Rectal smooth muscle tissue (tissue), 1 donor: ENCODE measurements at regions not wholly inside any gene's neighbourhood (a gene's known extent, or its start where the extent isn't known, plus 50 kb on each side); places are given as distances from the start of the nearest gene placed in this dataset.

Experiments used
- H3K27ac ChIP-seq: one replicate; pipeline ENCODE4 v1.7.0; 2013; ENCODE audit warnings: low read depth, low read length, inconsistent platforms
- H3K27me3 ChIP-seq: one replicate; pipeline ENCODE4 v1.7.0; 2013; ENCODE audit warnings: low read length; ENCODE audit not compliant: control insufficient read depth, insufficient read depth
- H3K36me3 ChIP-seq: one replicate; pipeline ENCODE4 v1.7.0; 2013; ENCODE audit warnings: low read length; ENCODE audit not compliant: control insufficient read depth, insufficient read depth
- H3K4me1 ChIP-seq: one replicate; pipeline ENCODE4 v1.7.0; 2013; ENCODE audit warnings: low read length; ENCODE audit not compliant: control insufficient read depth, insufficient read depth
- H3K4me3 ChIP-seq: one replicate; pipeline ENCODE4 v1.7.0; 2013; ENCODE audit warnings: low read length
- H3K9ac ChIP-seq: one replicate; pipeline ENCODE4 v1.7.0; 2013; ENCODE audit warnings: low read length

DNA sequence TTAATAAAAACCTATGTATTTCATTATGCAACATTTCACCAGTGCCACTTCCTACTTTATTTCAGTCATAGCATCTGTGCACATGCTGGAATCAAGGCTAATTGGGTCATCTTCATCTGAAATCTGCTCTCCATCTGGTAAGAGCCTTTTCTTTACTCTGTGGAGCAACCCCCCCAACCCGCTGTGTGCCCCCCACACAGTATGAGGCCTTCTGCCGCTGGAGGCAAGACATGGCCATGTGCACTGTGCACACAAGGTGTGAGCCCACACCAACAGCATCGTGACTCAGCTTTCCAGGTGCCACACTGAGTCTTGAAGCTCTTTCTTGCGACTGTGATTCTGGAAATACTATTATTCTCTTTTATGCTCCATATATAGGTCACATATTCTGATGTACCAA, 471.0 kb downstream of the TBC1D4 start:
- no peaks in the 10 kb centered on the region for H3K4me1 ChIP-seq
- H3K27me3 ChIP-seq: no peaks in the 10 kb centered on the region
- H3K4me3 ChIP-seq: no peak overlapping the region
- H3K27ac ChIP-seq: no peak overlapping the region
- no peak overlapping the region for H3K9ac ChIP-seq
- H3K36me3 ChIP-seq: no peaks in the 10 kb centered on the region

DNA sequence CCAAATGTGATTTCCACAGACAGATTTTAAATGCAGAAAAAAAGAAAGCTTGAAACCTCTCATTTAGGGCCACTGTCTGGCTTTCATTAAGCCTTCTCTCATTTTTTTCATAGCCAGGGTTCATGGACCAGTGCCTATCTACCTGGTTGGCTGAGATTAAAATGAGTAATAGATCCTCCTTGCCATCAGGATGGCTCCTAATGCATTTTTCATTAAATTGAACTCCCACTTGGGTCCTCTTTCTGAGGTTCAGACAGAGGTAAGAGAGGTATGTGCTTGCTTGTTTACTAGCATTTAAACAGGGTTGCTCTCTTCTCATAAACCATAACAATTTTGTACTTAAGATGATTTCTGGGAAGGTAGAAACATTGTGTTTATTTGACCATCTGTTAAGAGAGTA, 473.0 kb downstream of the TBC1D4 start:
- Histone ChIP-seq H3K4me3 (no peak overlapping the region), H3K27ac (no peak overlapping the region), H3K36me3 (no peaks in the 10 kb centered on the region), H3K4me1 (no peaks in the 10 kb centered on the region), H3K9ac (no peak overlapping the region), H3K27me3 (no peaks in the 10 kb centered on the region)

DNA sequence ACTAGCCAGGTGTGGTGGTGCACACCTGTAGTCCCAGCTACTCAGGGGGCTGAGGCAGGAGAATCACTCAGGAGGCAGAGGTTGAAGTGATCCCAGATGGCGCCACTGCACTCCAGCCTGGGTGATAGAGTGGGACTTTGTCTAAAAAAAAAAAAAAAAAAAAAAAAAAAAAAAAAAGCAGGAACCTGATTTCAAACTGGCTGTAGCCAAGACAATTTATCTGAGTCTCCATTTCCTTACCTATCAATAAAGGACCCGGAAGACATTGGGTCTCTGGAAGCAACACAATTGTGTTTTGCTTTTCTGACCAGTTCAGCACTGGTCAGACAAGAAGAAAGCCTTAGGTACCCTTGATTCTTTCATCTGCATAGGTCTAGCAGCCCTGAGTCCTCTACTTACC, 491.0 kb downstream of the TBC1D4 start:
- Histone ChIP-seq H3K36me3 (no peaks in the 10 kb centered on the region), H3K27ac (no peak overlapping the region), H3K27me3 (no peaks in the 10 kb centered on the region), H3K9ac (no peak overlapping the region), H3K4me1 (no peaks in the 10 kb centered on the region), H3K4me3 (no peak overlapping the region)

DNA sequence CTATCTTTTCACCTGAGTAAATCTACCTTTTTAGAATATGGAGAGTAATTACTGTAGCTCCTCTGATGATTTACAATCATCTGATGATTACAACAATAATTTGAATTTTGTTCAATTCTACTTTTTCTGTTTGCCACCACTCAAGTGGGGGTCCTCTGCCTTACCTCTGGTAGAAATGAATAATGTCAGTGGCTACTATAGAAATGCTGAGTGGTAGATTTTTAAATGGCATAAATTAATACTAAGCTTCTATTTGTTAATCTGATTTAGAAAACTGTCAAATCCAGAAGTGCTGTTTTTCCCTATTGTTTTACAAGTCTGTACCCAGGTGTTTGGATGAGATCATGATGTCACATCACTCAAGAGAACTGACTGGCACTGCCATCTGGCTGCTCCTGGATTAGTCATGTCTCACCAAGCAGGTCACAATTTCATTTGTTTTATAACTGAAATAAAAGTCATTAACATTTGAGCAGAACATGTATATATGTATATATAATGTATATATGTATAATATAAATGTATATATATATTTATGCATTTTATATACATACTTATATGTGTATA, 494.8 kb downstream of the TBC1D4 start:
- Histone ChIP-seq H3K4me1 (no peaks in the 10 kb centered on the region), H3K9ac (no peak overlapping the region), H3K27me3 (no peaks in the 10 kb centered on the region), H3K4me3 (no peak overlapping the region), H3K36me3 (no peaks in the 10 kb centered on the region), H3K27ac (no peak overlapping the region)

DNA sequence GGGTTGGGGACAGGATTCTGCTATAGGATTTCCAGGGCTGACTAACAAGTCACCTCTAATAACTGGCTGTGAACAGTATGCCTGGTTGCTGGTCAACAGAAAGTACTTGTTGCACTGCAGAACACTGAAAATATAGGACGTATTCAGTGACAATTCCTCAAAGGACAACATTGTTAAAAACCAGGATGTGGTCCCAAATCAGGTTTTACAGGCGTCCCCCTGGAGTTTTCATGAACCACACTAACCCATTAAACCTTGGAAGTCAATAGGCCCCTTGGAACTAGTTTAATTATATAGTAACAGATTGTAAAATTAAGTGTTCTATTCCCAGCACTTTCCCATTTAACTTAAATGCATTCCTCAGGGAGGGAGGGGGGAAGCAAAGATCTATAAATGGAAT, 495.4 kb downstream of the TBC1D4 start:
- Histone ChIP-seq H3K4me3 (no peak overlapping the region), H3K4me1 (no peaks in the 10 kb centered on the region), H3K9ac (no peak overlapping the region), H3K36me3 (no peaks in the 10 kb centered on the region), H3K27ac (no peak overlapping the region), H3K27me3 (no peaks in the 10 kb centered on the region)

DNA sequence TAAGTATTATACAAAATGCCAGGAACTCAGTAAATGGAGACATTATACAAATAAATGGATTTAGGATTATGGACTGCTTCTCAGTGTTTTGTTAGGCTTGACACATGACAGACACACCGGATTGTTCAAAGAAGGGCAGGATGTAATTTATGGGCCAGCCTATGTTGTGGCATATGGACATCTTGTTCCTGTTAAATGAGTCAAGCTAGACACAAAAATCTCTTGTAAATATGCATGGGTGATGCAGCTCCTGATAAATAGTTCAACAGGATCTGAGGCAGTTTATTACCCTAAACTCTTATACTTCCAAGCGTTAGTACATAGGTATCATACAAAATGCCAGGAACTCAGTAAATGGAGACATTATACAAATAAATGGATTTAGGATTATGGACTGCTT, 502.3 kb downstream of the TBC1D4 start:
- Histone ChIP-seq H3K27me3 (no peaks in the 10 kb centered on the region), H3K9ac (no peak overlapping the region), H3K36me3 (no peaks in the 10 kb centered on the region), H3K4me3 (no peak overlapping the region), H3K27ac (no peak overlapping the region), H3K4me1 (no peaks in the 10 kb centered on the region)

DNA sequence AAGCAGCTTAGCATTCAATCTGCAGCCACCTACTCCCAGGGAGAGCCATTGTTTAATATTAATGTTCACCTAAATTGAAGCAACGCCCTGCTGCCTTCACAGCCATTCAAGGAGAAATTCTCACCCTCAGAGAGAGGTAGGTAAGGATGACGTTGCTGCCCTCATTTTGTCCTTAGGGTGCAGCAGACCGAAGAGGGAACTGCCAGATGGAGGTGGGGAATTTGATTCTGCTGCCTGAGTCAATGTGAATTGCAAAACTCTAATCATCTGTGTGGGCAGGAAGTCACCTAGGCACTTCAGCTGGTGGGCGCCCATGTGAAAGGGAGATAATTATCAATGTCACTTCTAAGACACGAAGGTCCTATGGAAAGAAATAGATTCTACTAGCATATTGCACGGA, 503.4 kb downstream of the TBC1D4 start:
- no peak overlapping the region for H3K4me3 ChIP-seq
- no peaks in the 10 kb centered on the region for H3K36me3 ChIP-seq
- H3K27ac ChIP-seq: no peak overlapping the region

DNA sequence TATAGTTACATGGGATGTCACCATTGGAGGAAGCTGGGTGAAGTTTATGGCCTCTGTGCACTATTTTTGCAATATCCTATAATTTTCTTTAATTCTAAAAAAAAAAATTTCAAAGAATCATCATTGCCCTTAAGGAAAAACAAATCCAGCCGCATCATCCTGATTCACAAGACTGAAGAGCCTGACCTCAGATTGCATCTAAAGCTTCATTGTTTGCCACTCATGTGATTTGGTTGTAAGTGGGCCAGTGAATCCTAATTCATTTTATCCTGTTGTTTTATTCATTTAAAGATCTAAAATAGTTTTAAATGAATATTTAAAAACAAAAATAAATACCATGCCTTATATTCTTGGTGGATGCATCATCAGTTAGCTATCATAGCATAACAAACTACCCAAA, 504.5 kb downstream of the TBC1D4 start:
- no peak overlapping the region for H3K4me3 ChIP-seq
- H3K9ac ChIP-seq: no peak overlapping the region
- no peaks in the 10 kb centered on the region for H3K36me3 ChIP-seq
- H3K27me3 ChIP-seq: no peaks in the 10 kb centered on the region
- H3K4me1 ChIP-seq: no peaks in the 10 kb centered on the region
- H3K27ac ChIP-seq: no peak overlapping the region

More for the DNA sequence above, 503.4 kb downstream of the TBC1D4 start:
- Histone ChIP-seq H3K4me1 (no peaks in the 10 kb centered on the region), H3K9ac (no peak overlapping the region), H3K27me3 (no peaks in the 10 kb centered on the region)

DNA sequence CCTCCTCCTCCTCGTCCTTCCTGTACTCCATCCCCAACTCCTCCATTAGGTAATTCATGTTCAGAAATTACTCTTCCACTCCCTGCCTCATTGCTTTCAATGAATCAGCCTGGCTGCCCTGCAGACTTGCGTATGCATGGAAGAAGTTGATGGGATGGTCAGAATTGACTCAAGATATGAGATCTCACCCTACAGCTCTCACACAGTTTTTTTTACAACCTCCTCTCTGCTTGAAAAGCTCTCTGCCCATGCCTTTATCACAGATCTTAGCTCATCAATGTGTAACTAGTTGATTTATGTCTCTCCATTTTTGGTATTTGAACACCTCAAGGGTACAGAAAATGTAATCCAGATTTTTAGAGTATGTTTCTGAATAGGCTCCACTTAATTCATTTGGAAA, 506.9 kb downstream of the TBC1D4 start:
- Histone ChIP-seq H3K9ac (no peak overlapping the region), H3K4me3 (no peak overlapping the region), H3K27ac (no peak overlapping the region), H3K4me1 (no peaks in the 10 kb centered on the region), H3K27me3 (no peaks in the 10 kb centered on the region), H3K36me3 (no peaks in the 10 kb centered on the region)

DNA sequence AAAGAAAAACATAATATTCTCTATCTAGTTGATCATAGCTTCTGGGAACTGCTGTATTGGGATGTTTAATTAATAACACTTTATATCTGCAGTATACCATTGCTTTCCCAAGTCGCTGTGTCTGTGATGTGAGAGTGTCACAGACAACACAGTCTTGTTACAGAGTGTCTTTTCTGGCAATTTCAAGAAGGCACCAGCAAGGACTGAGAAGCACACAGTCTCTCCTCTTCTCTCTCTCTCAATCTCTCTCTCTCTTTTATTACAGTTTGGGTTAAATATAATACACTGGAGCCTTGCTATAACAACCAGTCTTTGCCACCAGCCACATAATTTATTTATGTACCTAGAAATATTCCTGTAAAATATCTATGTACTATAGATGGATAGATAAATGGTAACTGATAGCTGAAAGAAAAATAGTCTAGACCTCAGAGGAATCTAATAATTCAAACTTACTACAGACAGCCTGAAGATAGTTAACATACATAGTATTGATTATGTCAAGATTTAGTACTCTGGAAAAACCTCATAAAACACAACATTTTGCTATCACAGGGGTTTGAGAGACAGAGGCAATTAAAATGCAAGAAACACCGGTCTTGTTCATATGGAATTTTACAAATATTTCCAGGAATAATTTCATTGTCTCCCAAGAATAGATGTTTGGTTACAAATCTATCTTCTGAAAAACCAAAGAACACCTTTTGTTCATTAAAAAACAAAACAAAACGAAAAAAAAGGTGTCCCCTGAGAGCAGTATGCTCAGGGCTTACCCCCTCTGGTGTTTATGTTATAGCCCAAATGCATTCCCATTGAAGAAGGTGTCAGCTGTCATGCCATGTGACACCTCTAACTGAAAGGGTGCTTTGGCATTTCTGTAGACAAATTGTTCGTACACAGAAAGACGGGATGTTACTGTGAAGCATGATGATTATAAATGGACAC, 507.8 kb downstream of the TBC1D4 start:
- Histone ChIP-seq H3K27me3 (no peaks in the 10 kb centered on the region), H3K4me3 (no peak overlapping the region), H3K36me3 (no peaks in the 10 kb centered on the region), H3K27ac (no peak overlapping the region), H3K4me1 (no peaks in the 10 kb centered on the region), H3K9ac (no peak overlapping the region)

DNA sequence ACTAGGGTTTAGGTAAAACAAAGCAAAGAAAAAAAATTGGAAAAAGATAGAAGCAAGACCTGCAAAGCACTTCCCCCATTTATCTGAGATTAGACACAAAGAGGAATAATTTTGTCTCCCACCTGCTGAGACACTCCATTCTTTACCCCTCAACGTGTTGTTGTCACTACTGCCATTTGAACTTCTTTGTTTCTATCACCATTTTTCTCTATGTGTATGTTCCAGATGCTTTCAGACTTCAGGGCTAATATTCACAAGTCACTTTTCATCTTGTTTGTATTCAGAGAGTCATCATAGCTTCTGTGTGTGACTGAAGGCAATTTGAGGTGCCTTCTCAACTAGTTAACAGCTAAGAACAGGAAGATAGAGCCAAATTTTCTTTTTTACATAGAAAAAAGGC, 512.5 kb downstream of the TBC1D4 start:
- no peaks in the 10 kb centered on the region for H3K27me3 ChIP-seq
- no peak overlapping the region for H3K9ac ChIP-seq
- H3K36me3 ChIP-seq: no peaks in the 10 kb centered on the region
- H3K4me3 ChIP-seq: no peak overlapping the region
- no peaks in the 10 kb centered on the region for H3K4me1 ChIP-seq
- H3K27ac ChIP-seq: no peak overlapping the region

DNA sequence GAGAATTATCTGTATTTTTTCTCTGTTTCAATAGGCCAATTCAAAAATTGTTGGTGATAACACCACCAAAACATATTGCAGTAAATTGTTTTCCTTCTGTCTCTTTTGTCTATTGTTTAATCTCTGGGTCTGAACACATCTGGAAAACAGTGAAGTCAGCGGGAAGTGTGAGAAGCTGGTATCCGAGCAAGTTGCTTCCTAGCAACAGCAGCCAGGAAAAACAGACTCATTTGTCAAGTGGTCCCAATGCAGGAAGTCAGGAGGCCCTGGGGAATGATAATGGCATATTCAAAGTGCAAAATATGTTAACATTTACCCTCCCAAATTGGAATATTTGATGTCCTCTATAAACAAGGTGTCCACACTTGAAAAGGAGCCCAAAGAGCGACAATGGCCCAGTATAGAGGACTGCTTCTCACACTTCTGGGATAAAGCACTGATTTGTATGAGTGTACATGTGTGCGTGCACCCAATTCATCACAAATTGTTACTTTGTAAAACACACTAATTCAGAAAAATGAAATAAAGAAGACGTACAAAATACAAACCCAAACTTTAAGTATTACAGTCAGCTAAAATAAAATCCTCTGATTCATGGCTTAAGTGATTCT, 515.0 kb downstream of the TBC1D4 start:
- Histone ChIP-seq H3K27ac (no peak overlapping the region), H3K4me1 (no peaks in the 10 kb centered on the region), H3K4me3 (no peak overlapping the region)

More for the DNA sequence above, 515.0 kb downstream of the TBC1D4 start:
- Histone ChIP-seq H3K27me3 (no peaks in the 10 kb centered on the region), H3K36me3 (no peaks in the 10 kb centered on the region), H3K9ac (no peak overlapping the region)
